PC-3 (cell line): ENCODE measurements at regions not wholly inside any gene's neighbourhood (a gene's known extent, or its start where the extent isn't known, plus 50 kb on each side); places are given as distances from the start of the nearest gene placed in this dataset.

Experiments
- EZH2 ChIP-seq: fragments of 300-600 bp; sonication (generic); IDR thresholded peaks from one replicate; pipeline ENCODE4 v1.6.1; 2017; ENCODE audit warnings: antibody characterized with exemption, mild to moderate bottlenecking, low read length; ENCODE audit not compliant: unreplicated experiment
- TF ChIP-seq, protein P1 (sequence below): fragments of 300-600 bp; sonication (generic); conservative IDR thresholded peaks from 2 replicates; pipeline ENCODE4 v1.5.1; 2017; ENCODE audit warnings: antibody characterized with exemption, low read depth, mild to moderate bottlenecking, low read length

DNA sequence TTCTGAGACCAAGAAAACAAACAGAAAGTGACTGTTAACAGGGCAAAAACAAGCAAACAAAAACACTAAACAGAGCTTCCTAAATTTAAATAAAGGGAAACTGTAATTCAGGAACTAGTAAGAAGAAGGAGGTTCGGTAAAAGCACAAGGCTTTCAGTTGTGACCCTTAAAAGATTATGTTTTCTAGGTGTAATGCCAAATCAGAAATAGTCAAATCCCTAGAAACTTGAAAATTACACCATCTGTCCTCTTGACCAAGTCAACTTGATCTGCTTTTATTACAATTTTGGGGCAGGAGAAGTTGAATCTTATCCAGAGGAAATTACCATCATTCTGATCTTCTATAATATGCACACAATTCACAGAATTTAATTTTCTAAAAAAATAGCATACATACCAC is 754.0 kb upstream of the ADGRL4 start:
- TF ChIP-seq, protein P1, sequence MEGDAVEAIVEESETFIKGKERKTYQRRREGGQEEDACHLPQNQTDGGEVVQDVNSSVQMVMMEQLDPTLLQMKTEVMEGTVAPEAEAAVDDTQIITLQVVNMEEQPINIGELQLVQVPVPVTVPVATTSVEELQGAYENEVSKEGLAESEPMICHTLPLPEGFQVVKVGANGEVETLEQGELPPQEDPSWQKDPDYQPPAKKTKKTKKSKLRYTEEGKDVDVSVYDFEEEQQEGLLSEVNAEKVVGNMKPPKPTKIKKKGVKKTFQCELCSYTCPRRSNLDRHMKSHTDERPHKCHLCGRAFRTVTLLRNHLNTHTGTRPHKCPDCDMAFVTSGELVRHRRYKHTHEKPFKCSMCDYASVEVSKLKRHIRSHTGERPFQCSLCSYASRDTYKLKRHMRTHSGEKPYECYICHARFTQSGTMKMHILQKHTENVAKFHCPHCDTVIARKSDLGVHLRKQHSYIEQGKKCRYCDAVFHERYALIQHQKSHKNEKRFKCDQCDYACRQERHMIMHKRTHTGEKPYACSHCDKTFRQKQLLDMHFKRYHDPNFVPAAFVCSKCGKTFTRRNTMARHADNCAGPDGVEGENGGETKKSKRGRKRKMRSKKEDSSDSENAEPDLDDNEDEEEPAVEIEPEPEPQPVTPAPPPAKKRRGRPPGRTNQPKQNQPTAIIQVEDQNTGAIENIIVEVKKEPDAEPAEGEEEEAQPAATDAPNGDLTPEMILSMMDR: no peak
- no peak for TF ChIP-seq EZH2
